Adrenal gland (tissue), 5 donors: ENCODE measurements at regions not wholly inside any gene's neighbourhood (a gene's known extent, or its start where the extent isn't known, plus 50 kb on each side); places are given as distances from the start of the nearest gene placed in this dataset.
"Not testable (repeated sequence)": the region's sequence is repeated elsewhere in the genome, so short reads cannot be mapped to it uniquely, and the experiment has no call there.

ENCODE experiments used
- POLR2A ChIP-seq, 2 donors: fragments of 450-650 bp; IDR thresholded peaks; one replicate each; pipeline ENCODE4 v1.6.1; 2017; ENCODE audit warnings: antibody characterized with exemption in 2 of 2, mild to moderate bottlenecking in 2 of 2, moderate library complexity in 1 of 2
- TF ChIP-seq, protein P1 (sequence below), 6 experiments: fragments of 450-650 bp in 4 of 6; fragments of 200-600 bp in 2 of 6; sonication (generic) in 1 of 6; IDR thresholded peaks; 1 replicate in 5 of 6; 2 replicates in 1 of 6; pipeline versions ENCODE4 v1.5.1 to v1.8.0; 2016 to 2021; ENCODE audit warnings: antibody characterized with exemption in 6 of 6, mild to moderate bottlenecking in 2 of 6, moderate library complexity in 1 of 6
- donor health status: DM: no; HTN: no; CAD: no.

DNA sequence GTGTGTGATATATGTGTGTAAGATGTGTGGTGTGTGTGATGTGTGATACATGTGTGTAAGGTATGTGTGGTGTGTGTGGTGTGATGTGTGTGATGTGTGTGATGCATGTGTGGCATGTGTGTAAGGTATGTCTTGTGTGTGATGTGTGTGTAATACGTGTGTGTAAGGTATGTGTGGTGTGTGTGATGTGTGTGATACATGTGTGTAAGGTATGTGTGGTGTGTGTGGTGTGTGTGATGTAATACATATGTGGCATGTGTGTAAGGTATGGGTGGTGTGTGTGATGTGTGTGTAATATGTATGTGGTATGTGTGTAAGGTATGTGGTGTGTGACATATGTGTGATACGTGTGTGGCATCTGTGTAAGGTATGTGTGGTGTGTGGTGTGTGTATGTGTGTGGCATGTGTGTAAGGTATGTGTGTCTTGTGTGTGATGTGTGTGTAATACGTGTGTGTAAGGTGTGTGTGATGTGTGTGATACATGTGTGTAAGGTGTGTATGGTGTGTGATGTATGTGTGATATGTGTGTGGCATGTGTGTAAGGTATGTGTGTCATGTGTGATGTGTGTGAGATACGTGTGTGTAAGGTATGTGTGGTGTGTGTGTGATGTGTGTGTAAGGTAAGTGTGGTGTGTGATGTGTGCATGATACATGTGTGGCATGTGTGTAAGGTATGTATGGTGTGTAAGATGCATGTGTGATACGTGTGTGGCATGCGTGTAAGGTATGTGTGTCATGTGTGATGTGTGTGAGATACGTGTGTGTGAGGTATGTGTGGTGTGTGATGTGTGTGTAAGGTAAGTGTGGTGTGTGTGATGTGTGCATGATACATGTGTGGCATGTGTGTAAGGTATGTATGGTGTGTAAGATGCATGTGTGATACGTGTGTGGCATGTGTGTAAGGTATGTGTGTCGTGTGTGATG, 126.9 kb downstream of the COPS8 start:
- TF ChIP-seq, protein P1, sequence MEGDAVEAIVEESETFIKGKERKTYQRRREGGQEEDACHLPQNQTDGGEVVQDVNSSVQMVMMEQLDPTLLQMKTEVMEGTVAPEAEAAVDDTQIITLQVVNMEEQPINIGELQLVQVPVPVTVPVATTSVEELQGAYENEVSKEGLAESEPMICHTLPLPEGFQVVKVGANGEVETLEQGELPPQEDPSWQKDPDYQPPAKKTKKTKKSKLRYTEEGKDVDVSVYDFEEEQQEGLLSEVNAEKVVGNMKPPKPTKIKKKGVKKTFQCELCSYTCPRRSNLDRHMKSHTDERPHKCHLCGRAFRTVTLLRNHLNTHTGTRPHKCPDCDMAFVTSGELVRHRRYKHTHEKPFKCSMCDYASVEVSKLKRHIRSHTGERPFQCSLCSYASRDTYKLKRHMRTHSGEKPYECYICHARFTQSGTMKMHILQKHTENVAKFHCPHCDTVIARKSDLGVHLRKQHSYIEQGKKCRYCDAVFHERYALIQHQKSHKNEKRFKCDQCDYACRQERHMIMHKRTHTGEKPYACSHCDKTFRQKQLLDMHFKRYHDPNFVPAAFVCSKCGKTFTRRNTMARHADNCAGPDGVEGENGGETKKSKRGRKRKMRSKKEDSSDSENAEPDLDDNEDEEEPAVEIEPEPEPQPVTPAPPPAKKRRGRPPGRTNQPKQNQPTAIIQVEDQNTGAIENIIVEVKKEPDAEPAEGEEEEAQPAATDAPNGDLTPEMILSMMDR (IDR thresholded peaks at IDR 0.05), result not testable (repeated sequence)
- TF ChIP-seq POLR2A (IDR thresholded peaks at IDR 0.05), result not testable (repeated sequence)
